HCT116 (cell line): ENCODE measurements at regions not wholly inside any gene's neighbourhood (a gene's known extent, or its start where the extent isn't known, plus 50 kb on each side); places are given as distances from the start of the nearest gene placed in this dataset.

ENCODE experiments used
- EZH2 ChIP-seq: fragments of 200-600 bp; sonication (generic); IDR thresholded peaks from 2 replicates; pipeline ENCODE4 v1.6.1; 2017; ENCODE audit warnings: antibody characterized with exemption, mixed run types
- POLR2A ChIP-seq: IDR thresholded peaks from 2 replicates; pipeline ENCODE4 v1.7.0; 2011; ENCODE audit warnings: borderline replicate concordance; ENCODE audit not compliant: insufficient read depth, insufficient read length; ENCODE audit errors: extremely low read depth
- RAD21 ChIP-seq: IDR thresholded peaks from 2 replicates; pipeline ENCODE4 v1.6.1; 2012; ENCODE audit warnings: low read depth, mild to moderate bottlenecking
- SIN3A ChIP-seq: IDR thresholded peaks from 2 replicates; pipeline ENCODE4 v1.6.1; 2012; ENCODE audit warnings: low read depth
- SP1 ChIP-seq: IDR thresholded peaks from 2 replicates; pipeline ENCODE4 v1.6.1; 2012; ENCODE audit warnings: low read depth
- ZNF274 ChIP-seq: fragments of 200-500 bp; sonication (Bioruptor generic); IDR thresholded peaks from 2 replicates; pipeline ENCODE4 v1.6.1; 2014; ENCODE audit warnings: mild to moderate bottlenecking, low read depth, low read length, inconsistent platforms
- TF ChIP-seq, protein P1 (sequence below), 3 experiments: fragments of 200-600 bp in 1 of 3; sonication (generic) in 1 of 3; IDR thresholded peaks in 2 of 3; conservative IDR thresholded peaks in 1 of 3; 2 replicates each; pipeline ENCODE4 v1.5.1; 2012 to 2017; ENCODE audit warnings: low read depth in 2 of 3, low read length in 2 of 3, antibody characterized with exemption in 1 of 3, borderline replicate concordance in 1 of 3, control low read depth in 1 of 3, mild to moderate bottlenecking in 1 of 3, mixed read lengths in 1 of 3, mixed run types in 1 of 3, moderate library complexity in 1 of 3; ENCODE audit not compliant: insufficient read depth in 1 of 3
- TF ChIP-seq, protein P2 (sequence below): IDR thresholded peaks from 2 replicates; pipeline ENCODE4 v1.6.1; 2012
- TF ChIP-seq, protein P3 (sequence below): IDR thresholded peaks from 2 replicates; pipeline ENCODE4 v1.6.1; 2012
- TF ChIP-seq, protein P4 (sequence below): IDR thresholded peaks from 2 replicates; pipeline ENCODE4 v1.6.1; 2012; ENCODE audit warnings: low read depth

DNA sequence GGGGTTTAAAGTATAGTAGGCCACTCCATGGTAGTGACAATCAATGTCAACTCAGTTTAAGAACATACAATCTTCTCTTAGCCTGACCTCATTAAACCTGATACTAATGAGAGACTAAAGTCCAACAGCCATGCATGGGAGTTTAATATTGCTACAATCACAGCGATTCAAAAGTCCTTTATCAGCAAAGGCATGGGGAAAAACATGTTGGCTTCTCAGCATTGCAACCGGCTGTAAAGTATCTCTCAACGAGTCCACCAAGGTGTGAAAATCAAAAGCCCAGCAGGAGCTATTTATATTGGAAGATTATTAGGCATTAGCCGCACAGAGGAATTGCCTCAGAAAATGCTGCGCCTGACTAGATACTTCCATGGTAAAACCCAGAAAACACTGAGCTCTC, 256.7 kb upstream of the PGRMC2 start:
- TF ChIP-seq, protein P1, sequence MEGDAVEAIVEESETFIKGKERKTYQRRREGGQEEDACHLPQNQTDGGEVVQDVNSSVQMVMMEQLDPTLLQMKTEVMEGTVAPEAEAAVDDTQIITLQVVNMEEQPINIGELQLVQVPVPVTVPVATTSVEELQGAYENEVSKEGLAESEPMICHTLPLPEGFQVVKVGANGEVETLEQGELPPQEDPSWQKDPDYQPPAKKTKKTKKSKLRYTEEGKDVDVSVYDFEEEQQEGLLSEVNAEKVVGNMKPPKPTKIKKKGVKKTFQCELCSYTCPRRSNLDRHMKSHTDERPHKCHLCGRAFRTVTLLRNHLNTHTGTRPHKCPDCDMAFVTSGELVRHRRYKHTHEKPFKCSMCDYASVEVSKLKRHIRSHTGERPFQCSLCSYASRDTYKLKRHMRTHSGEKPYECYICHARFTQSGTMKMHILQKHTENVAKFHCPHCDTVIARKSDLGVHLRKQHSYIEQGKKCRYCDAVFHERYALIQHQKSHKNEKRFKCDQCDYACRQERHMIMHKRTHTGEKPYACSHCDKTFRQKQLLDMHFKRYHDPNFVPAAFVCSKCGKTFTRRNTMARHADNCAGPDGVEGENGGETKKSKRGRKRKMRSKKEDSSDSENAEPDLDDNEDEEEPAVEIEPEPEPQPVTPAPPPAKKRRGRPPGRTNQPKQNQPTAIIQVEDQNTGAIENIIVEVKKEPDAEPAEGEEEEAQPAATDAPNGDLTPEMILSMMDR (IDR thresholded peaks at IDR 0.05 in 2 of 3, conservative IDR thresholded peaks at IDR 0.05 in 1 of 3; ENCODE audit: borderline replicate concordance in 1 of 3, insufficient read depth in 1 of 3, low read depth in 2 of 3, low read length in 2 of 3), result no peak
- TF ChIP-seq SP1 (no peak), RAD21 (no peak), POLR2A (no peak), SIN3A (no peak), EZH2 (no peak), ZNF274 (no peak)
- TF ChIP-seq, protein P2, sequence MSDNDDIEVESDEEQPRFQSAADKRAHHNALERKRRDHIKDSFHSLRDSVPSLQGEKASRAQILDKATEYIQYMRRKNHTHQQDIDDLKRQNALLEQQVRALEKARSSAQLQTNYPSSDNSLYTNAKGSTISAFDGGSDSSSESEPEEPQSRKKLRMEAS, result no peak
- TF ChIP-seq, protein P3, sequence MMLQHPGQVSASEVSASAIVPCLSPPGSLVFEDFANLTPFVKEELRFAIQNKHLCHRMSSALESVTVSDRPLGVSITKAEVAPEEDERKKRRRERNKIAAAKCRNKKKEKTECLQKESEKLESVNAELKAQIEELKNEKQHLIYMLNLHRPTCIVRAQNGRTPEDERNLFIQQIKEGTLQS, result no peak
- TF ChIP-seq, protein P4, sequence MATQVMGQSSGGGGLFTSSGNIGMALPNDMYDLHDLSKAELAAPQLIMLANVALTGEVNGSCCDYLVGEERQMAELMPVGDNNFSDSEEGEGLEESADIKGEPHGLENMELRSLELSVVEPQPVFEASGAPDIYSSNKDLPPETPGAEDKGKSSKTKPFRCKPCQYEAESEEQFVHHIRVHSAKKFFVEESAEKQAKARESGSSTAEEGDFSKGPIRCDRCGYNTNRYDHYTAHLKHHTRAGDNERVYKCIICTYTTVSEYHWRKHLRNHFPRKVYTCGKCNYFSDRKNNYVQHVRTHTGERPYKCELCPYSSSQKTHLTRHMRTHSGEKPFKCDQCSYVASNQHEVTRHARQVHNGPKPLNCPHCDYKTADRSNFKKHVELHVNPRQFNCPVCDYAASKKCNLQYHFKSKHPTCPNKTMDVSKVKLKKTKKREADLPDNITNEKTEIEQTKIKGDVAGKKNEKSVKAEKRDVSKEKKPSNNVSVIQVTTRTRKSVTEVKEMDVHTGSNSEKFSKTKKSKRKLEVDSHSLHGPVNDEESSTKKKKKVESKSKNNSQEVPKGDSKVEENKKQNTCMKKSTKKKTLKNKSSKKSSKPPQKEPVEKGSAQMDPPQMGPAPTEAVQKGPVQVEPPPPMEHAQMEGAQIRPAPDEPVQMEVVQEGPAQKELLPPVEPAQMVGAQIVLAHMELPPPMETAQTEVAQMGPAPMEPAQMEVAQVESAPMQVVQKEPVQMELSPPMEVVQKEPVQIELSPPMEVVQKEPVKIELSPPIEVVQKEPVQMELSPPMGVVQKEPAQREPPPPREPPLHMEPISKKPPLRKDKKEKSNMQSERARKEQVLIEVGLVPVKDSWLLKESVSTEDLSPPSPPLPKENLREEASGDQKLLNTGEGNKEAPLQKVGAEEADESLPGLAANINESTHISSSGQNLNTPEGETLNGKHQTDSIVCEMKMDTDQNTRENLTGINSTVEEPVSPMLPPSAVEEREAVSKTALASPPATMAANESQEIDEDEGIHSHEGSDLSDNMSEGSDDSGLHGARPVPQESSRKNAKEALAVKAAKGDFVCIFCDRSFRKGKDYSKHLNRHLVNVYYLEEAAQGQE, result no peak
